NCI-H146 (cell line): ENCODE measurements at regions not wholly inside any gene's neighbourhood (a gene's known extent, or its start where the extent isn't known, plus 50 kb on each side); places are given as distances from the start of the nearest gene placed in this dataset.
"Not testable (repeated sequence)": the region's sequence is repeated elsewhere in the genome, so short reads cannot be mapped to it uniquely, and the experiment has no call there.

Source experiments
- DNase-seq: peaks from one replicate; lab custom pipeline; 2025; lab: John Stamatoyannopoulos, UW

DNA sequence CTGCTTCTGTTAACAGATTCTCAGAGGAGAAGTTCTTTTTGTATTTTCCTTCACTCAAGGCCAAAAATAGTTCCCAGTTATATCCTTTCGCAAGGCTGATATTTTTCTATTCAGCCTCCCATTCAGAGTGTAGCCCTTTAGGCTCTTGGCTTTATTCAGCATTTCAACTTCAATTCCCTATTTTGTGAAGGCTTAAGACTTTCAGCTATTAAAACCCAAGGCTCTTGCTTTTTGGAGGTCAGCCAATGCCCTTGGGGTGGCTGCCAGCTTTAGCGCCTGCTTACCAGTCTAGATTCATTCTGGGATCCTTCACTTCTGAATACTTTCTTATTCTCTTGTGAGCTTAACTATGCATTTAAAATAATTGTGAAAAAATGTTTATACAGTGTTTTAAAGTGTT lies 57.3 kb upstream of the ADGRA3 start:
- no peak for DNase-seq

GRCh38 chr4:22573641-22574040 lies 57.8 kb upstream of the ADGRA3 start:
- DNase-seq, result no peak

- DNase-seq, result no peak
Observed at GRCh38 chr4:22574424-22574823, 58.6 kb upstream of the ADGRA3 start.

GRCh38 chr4:22574880-22575279 lies 59.0 kb upstream of the ADGRA3 start:
- no peak for DNase-seq

DNA sequence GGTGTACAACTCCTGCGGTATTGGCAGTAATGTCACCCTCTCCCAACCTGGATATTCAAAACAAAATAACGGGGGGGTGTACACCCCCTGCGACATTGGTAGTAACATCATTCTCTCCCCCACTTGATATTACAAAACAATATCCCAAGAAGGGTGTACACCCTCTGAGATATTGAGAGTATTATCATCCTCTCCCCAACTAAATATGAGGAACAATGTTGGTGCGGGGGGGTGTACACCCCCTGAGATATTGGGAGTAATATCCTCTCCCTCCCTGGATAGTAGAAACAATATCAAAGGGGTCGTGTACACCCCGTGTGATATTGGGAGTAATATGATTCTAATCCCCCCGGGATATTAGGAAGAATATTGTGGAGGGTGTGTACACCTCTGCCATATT lies 71.4 kb upstream of the ADGRA3 start:
- DNase-seq, result no peak

DNA sequence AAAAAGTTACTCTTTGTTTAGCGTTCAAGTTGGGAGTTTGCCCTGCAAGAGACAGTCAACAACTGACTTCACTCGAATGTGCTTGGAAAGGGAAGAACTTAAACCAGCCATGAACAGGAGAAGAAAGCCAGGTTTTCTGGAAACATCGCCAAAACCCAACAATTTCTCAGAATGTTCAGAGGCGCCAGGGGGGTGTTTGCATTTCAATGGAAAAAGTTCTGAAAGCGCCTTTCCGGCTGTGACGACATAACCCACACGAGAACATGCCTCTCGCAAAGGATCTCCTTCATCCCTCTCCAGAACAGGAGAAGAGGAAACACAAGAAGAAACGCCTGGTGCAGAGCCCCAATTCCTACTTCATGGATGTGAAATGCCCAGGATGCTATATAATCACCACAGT lies 78.1 kb upstream of the ADGRA3 start:
- no peak for DNase-seq

GRCh38 chr4:22595684-22596083 lies 79.8 kb upstream of the ADGRA3 start:
- DNase-seq, result no peak

GRCh38 chr4:22596409-22596808 lies 80.5 kb upstream of the ADGRA3 start:
- DNase-seq, result no peak

DNA sequence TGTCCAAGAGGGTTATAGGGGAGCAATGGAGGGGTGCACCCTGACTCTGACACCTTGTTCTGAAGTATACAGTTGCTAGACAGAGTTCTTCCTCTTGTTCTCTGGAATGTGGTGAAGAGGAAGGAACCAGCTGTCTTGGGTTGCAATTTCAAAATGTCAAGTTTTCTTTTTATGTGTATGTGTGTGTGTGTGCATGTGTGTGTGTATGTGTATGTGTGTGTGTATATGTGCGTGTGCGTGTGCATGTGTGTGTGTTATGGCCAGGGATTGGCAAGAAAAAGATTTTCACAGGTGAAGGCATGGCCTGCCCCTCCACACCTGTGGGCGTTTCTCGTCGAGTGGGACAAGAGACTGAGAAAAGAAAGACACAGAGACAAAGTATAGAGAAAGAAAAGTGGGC lies 81.6 kb upstream of the ADGRA3 start:
- DNase-seq, result no peak

DNA sequence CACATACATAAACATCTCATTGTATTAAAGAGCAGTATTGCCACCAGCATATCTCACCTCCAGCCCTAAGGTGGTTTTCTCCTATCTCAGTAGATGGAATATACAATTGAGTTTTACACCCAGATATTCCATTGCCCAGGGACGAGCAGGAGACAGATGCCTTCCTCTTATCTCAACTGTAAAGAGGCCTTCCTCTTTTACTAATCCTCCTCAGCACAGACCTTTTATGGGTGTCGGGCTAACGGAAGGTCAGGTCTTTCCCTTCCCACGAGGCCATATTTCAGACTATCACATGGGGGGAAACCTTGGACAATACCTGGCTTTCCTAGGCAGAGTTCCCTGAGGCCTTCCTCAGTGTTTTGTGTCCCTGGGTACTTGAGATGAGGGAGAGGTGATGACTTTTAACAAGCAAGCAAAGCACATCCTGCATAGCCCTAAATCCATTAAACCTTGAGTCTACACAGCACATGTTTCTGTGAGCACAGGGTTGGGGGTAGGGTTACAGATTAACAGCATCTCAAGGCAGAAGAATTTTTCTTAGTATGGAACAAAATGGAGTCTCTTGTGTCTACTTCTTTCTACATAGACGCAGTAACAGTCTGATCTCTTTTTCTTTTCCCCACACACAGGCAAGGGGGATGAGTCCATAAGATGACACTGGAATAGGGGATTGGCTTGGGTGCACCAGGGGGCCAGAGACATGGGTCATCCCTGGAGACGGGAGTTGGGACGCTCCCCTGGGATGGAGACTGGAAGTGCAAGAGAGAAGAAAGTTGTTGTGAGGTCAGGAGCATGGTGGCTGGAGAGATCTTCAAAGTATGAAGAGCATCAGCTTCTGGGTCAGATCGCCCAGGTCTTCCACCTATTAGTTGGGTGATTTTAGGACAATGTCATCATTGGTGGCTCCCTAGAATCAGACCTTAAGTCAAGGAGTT lies 82.5 kb upstream of the ADGRA3 start:
- not testable (repeated sequence) for DNase-seq

GRCh38 chr4:22599228-22599928 lies 83.5 kb upstream of the ADGRA3 start:
- DNase-seq, result not testable (repeated sequence)

GRCh38 chr4:22599929-22600432 lies 84.1 kb upstream of the ADGRA3 start:
- DNase-seq, result not testable (repeated sequence)

- not testable (repeated sequence) for DNase-seq
Observed at GRCh38 chr4:22601638-22602037, 85.8 kb upstream of the ADGRA3 start.

DNA sequence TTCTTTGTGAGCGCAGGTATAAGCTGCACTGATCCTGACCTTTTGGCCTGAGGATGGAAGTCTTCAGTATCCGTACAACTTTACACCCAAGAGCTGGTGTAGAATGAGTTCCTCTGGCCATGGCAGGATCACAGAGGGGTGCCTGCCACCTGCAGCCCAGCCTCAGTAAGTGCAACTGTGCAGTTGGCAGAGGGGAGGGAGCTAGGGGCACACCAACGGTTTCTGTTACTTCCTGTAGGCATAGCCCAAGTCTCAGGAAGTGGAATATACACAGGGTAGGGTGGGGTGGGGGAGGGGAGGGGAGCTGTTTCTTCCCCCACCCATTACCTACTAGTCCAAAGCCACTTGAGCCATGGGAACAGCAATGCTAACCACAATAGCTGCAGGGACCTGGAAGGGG lies 85.4 kb upstream of the GBA3 start:
- peak; percentile 15 for DNase-seq

- not testable (repeated sequence) for DNase-seq
Observed at GRCh38 chr4:22609951-22610525, 82.7 kb upstream of the GBA3 start.

GRCh38 chr4:22614114-22614513 lies 78.6 kb upstream of the GBA3 start:
- DNase-seq, result no peak

- no peak for DNase-seq
Observed at GRCh38 chr4:22616516-22616915, 76.2 kb upstream of the GBA3 start.

DNA sequence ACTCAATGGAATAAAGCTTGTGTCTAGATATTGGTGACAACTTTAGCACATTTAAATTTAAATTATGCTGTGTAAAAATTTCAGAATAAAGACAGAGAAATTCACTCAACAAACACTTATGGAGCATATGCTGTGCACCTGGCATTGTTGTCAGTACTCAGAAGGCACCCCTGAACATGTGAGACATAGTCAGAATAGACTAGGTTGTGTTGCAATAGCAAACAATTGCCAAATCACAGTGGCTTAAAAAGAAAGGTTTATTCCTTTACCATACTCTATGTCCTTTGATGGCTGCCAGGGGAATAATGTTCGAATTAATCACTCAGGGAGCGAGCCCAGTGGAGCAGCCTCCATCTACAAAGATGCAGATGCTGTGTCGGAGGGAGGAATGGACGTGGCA lies 72.6 kb upstream of the GBA3 start:
- not testable (repeated sequence) for DNase-seq

DNA sequence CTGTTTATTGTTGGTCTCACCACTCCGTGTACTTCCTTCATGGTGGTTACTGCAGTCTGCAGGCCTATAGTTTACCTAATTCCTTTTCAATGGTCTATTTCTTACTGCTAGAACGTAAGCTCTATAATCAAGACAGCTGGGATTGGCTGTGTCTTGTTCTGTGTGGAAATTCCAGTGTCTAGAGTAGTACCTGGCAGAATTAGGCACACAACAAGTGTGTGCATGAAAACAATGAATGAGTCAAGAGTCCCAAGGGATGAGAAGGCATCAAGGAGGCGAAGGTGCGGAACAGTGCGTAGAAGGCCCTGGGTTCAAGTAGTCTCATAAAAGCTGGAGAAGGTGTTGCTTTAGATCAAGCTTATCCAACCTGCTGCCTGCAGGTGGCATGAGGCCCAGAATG lies 70.8 kb upstream of the GBA3 start:
- not testable (repeated sequence) for DNase-seq

GRCh38 chr4:22624002-22624401 lies 68.7 kb upstream of the GBA3 start:
- not testable (repeated sequence) for DNase-seq

DNA sequence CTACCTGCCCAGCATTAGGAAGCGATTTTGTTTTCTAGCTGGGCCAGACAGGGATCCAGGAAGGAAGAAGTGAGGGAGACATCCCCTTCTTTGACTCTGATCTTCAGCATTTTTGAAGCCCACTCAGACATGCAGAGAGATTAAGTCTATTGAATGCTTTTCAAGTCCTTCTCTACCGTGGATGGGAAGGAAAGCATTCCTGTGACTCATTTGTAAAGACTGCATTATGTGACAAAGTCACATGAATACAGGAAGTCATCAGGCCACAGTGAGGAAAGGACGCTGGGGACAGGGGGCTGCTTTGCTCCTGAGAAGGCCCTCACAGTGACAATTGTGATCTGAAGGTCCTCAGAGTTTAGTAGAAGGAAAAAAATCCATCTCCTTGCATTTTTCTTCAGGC lies 67.4 kb upstream of the GBA3 start:
- DNase-seq, result no peak

GRCh38 chr4:22627851-22628250 lies 64.9 kb upstream of the GBA3 start:
- not testable (repeated sequence) for DNase-seq
